ENCODE measurements at regions not wholly inside any gene's neighbourhood (a gene's known extent, or its start where the extent isn't known, plus 50 kb on each side); places are given as distances from the start of the nearest gene placed in this dataset.

DNA sequence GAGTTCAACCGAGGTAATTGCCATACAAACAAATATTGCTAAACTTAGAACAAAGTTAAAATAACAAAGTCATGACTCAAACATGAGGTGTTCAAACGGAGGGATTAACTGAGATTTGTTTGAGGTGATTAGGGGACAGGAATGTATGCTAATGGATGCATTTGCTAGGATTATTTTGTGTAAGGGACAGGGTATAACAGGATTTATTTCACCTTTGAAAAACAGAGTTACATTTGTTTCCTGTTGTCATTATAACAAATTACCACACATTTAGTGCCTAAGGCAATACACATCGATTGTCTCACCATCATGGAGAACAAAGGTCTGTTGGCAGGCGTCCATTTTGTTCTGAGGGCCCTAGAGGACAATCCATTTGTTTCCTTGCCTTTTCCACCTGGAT, 304.3 kb upstream of the CNTNAP5 start:
- Histone ChIP-seq H3K4me1 (no peaks in the 10 kb centered on the region), H3K9me3 (no peaks in the 10 kb centered on the region; the same call in 2 of the 3 replicates), H3K4me3 (no peak overlapping the region), H3K4me2 (no peak overlapping the region), H3K27ac (no peak overlapping the region)
- ChIA-PET POLR2A (no interaction called here), CTCF (no interaction called here)
- DNase-seq (ENCODE audit: low read depth in 1 of 2, low spot score in 1 of 2) (no peak), ATAC-seq (no peak), FAIRE-seq (no peak)
- no peak for TF ChIP-seq MYC (IDR thresholded peaks at IDR 0.05; ENCODE audit: borderline replicate concordance, low read length)
- TF ChIP-seq CBX2 (IDR thresholded peaks at IDR 0.05; ENCODE audit: borderline replicate concordance, low read depth): no peak
- no peak for TF ChIP-seq MAZ (IDR thresholded peaks at IDR 0.05; ENCODE audit: borderline replicate concordance, low read depth, low read length)
- TF ChIP-seq CHD4 (IDR thresholded peaks at IDR 0.05; ENCODE audit: borderline replicate concordance): no peak
- WGBS (ENCODE audit: missing lambda C conversion rate): 2% methylated on average over 4 of the region's 4 CpGs

DNA sequence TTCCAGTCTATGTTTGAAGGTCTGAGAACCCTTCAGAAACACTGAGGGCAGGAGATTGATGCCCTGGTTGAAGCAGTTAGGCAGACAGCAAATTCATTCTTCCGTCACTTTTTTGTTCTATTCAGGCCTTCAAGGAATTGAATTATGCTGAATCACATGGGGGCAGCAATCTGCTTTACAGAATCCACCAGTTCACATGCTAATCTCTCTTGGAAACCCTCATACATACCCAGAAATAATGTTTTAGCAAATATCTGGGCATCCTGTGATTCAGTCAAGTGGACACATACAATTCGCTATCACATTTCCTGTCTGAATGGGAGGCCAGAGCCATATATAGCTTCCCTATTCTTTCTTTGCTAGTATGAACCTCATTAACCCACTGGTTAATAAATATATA, 301.4 kb upstream of the CNTNAP5 start:
- ATAC-seq (no peak), DNase-seq (ENCODE audit: low read depth in 1 of 2, low spot score in 1 of 2) (no peak), FAIRE-seq (no peak)
- no peaks in the 10 kb centered on the region; the same call in 2 of the 3 replicates for H3K9me3 ChIP-seq
- POLR2A ChIA-PET: no interaction called here
- 7% methylated on average over 2 of the region's 2 CpGs for WGBS (ENCODE audit: missing lambda C conversion rate)
- H3K27ac ChIP-seq: no peak overlapping the region
- no peak overlapping the region for H3K4me3 ChIP-seq
- CTCF ChIA-PET: no interaction called here
- TF ChIP-seq GATA3 (IDR thresholded peaks at IDR 0.05; ENCODE audit: borderline replicate concordance) (no peak), ZNF302 (CRISPR knock-in tag; IDR thresholded peaks at IDR 0.05) (no peak), FOSL2 (IDR thresholded peaks at IDR 0.05) (no peak), FOSL2 (CRISPR knock-in tag; IDR thresholded peaks at IDR 0.05) (no peak), JUNB (IDR thresholded peaks at IDR 0.05) (no peak), NFE2L2 (conservative IDR thresholded peaks at IDR 0.05; ENCODE audit: low read length) (no peak), EHF (CRISPR knock-in tag; IDR thresholded peaks at IDR 0.05) (no peak), ZFP36 (IDR thresholded peaks at IDR 0.05; ENCODE audit: borderline replicate concordance, partially characterized antibody) (no peak), TP53 (CRISPR knock-in tag; IDR thresholded peaks at IDR 0.05) (no peak), CEBPB (IDR thresholded peaks at IDR 0.05) (no peak), ESRRA (IDR thresholded peaks at IDR 0.05; ENCODE audit: borderline replicate concordance, low read length) (no peak)
- TF ChIP-seq, protein P1, sequence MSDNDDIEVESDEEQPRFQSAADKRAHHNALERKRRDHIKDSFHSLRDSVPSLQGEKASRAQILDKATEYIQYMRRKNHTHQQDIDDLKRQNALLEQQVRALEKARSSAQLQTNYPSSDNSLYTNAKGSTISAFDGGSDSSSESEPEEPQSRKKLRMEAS (IDR thresholded peaks at IDR 0.05): no peak
- TF ChIP-seq, protein P2, sequence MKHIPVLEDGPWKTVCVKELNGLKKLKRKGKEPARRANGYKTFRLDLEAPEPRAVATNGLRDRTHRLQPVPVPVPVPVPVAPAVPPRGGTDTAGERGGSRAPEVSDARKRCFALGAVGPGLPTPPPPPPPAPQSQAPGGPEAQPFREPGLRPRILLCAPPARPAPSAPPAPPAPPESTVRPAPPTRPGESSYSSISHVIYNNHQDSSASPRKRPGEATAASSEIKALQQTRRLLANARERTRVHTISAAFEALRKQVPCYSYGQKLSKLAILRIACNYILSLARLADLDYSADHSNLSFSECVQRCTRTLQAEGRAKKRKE (CRISPR knock-in tag; IDR thresholded peaks at IDR 0.05; ENCODE audit: low read depth): no peak
- no peaks in the 10 kb centered on the region for H3K4me1 ChIP-seq
- H3K4me2 ChIP-seq: no peak overlapping the region

DNA sequence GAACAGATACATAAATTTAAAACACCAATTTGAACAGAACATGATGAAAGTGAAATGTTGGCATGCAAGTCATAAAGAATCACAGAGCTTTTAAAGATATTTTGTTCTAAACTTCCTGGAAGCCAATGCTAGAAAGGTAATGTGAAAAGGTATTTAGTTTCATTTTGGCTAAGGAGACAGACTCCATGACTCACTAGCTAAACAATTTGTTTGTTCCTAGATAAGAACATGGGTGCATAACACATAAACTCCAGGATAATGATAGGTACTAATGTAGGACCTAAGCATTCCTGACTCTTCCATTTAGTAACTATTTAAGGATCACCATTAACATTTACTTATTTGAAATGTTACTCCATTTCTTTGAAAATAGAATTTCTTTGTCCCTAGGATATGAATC, 292.5 kb upstream of the CNTNAP5 start:
- DNase-seq (ENCODE audit: low read depth in 1 of 2, low spot score in 1 of 2) (no peak), ATAC-seq (no peak), FAIRE-seq (no peak)
- Histone ChIP-seq H3K27ac (no peak overlapping the region), H3K4me3 (no peak overlapping the region), H3K4me2 (no peak overlapping the region), H3K4me1 (no peaks in the 10 kb centered on the region), H3K9me3 (no peaks in the 10 kb centered on the region)
- CTCF ChIA-PET: no interaction called here
- no peak for TF ChIP-seq TFCP2L1 (CRISPR knock-in tag; IDR thresholded peaks at IDR 0.05)
- no peak for TF ChIP-seq CHD4 (IDR thresholded peaks at IDR 0.05; ENCODE audit: borderline replicate concordance)
- TF ChIP-seq ZFP36 (IDR thresholded peaks at IDR 0.05; ENCODE audit: borderline replicate concordance, partially characterized antibody): no peak
- TF ChIP-seq SREBF2 (IDR thresholded peaks at IDR 0.05): no peak
- TF ChIP-seq HOXA7 (CRISPR knock-in tag; IDR thresholded peaks at IDR 0.05): no peak
- TF ChIP-seq RARB (CRISPR knock-in tag; IDR thresholded peaks at IDR 0.05): no peak
- TF ChIP-seq POLR2AphosphoS2 (conservative IDR thresholded peaks at IDR 0.05; ENCODE audit: low read length): no peak
- no peak for TF ChIP-seq EHF (CRISPR knock-in tag; IDR thresholded peaks at IDR 0.05)
- no peak for TF ChIP-seq EHMT2 (IDR thresholded peaks at IDR 0.05; ENCODE audit: low read depth)
- TF ChIP-seq, protein P3, sequence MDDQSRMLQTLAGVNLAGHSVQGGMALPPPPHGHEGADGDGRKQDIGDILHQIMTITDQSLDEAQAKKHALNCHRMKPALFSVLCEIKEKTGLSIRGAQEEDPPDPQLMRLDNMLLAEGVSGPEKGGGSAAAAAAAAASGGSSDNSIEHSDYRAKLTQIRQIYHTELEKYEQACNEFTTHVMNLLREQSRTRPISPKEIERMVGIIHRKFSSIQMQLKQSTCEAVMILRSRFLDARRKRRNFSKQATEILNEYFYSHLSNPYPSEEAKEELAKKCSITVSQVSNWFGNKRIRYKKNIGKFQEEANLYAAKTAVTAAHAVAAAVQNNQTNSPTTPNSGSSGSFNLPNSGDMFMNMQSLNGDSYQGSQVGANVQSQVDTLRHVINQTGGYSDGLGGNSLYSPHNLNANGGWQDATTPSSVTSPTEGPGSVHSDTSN (IDR thresholded peaks at IDR 0.05): no peak
- TF ChIP-seq ESRRA (IDR thresholded peaks at IDR 0.05; ENCODE audit: borderline replicate concordance, low read length): no peak
- POLR2A ChIA-PET: no interaction called here
